Endodermal cell (in vitro differentiated cells): ENCODE measurements at regions not wholly inside any gene's neighbourhood (a gene's known extent, or its start where the extent isn't known, plus 50 kb on each side); places are given as distances from the start of the nearest gene placed in this dataset.
"Not testable (repeated sequence)": the region's sequence is repeated elsewhere in the genome, so short reads cannot be mapped to it uniquely, and the experiment has no call there.

Experiments used
- DNase-seq: peaks from one replicate; pipeline ENCODE4 v3.0.0-alpha.2; 2017
- H3K27ac ChIP-seq: 2 replicates; pipeline ENCODE4 v1.5.1; 2013; ENCODE audit warnings: mild to moderate bottlenecking, low read depth, low read length, moderate library complexity
- H3K27me3 ChIP-seq: 2 replicates; pipeline ENCODE4 v1.6.1; 2013; ENCODE audit warnings: mild to moderate bottlenecking, low read length, moderate library complexity; ENCODE audit not compliant: insufficient read depth, control insufficient read depth, poor library complexity, severe bottlenecking
- H3K36me3 ChIP-seq: 2 replicates; pipeline ENCODE4 v1.7.0; 2013; ENCODE audit warnings: mild to moderate bottlenecking, low read length, moderate library complexity; ENCODE audit not compliant: control insufficient read depth, insufficient read depth
- H3K4me1 ChIP-seq: one replicate; pipeline ENCODE4 v1.7.0; 2013; ENCODE audit warnings: low read length; ENCODE audit not compliant: control insufficient read depth, insufficient read depth
- H3K4me3 ChIP-seq: 2 replicates; pipeline ENCODE4 v1.5.1; 2013; ENCODE audit warnings: mild to moderate bottlenecking, low read length, moderate library complexity
- H3K9ac ChIP-seq: 2 replicates; pipeline ENCODE4 v1.6.1; 2013; ENCODE audit warnings: mild to moderate bottlenecking, low read length, moderate library complexity; ENCODE audit not compliant: poor library complexity, severe bottlenecking; ENCODE audit errors: extremely low read depth
- H3K9me3 ChIP-seq: 2 replicates; pipeline ENCODE4 v1.6.1; 2013; ENCODE audit warnings: mild to moderate bottlenecking, low read length, moderate library complexity; ENCODE audit not compliant: control insufficient read depth
- H3K27ac Mint-ChIP-seq: 2 replicates; pipeline ENCODE4 v1.8.0; 2020; ENCODE audit warnings: mixed read lengths
- H3K27me3 Mint-ChIP-seq: 2 replicates; pipeline ENCODE4 v1.8.0; 2021; ENCODE audit warnings: mild to moderate bottlenecking, mixed read lengths; ENCODE audit not compliant: insufficient read depth
- H3K36me3 Mint-ChIP-seq: 2 replicates; pipeline ENCODE4 v1.8.0; 2020; ENCODE audit warnings: low read depth, mixed read lengths
- H3K4me1 Mint-ChIP-seq: 2 replicates; pipeline ENCODE4 v1.8.0; 2020; ENCODE audit warnings: mixed read lengths
- H3K4me3 Mint-ChIP-seq: 2 replicates; pipeline ENCODE4 v1.8.0; 2020; ENCODE audit warnings: mild to moderate bottlenecking, moderate library complexity, mixed read lengths
- H3K9me3 Mint-ChIP-seq: 2 replicates; pipeline ENCODE4 v1.8.0; 2020; ENCODE audit warnings: mild to moderate bottlenecking, mixed read lengths
- WGBS, 2 experiments: methylation state at CpG; one replicate each; pipeline versions ENCODE4 v1.1.5 to v1.1.7; 2013; ENCODE audit warnings: missing lambda C conversion rate in 2 of 2, mixed read lengths in 1 of 2; ENCODE audit not compliant: insufficient coverage in 1 of 2, insufficient read length in 1 of 2; 5-methylcytosine and 5-hydroxymethylcytosine counted together
- TF ChIP-seq, protein P1 (sequence below): fragments of 200-600 bp; sonication (generic); conservative IDR thresholded peaks from 2 replicates; pipeline ENCODE4 v1.5.0; 2021; ENCODE audit warnings: antibody characterized with exemption, mild to moderate bottlenecking

DNA sequence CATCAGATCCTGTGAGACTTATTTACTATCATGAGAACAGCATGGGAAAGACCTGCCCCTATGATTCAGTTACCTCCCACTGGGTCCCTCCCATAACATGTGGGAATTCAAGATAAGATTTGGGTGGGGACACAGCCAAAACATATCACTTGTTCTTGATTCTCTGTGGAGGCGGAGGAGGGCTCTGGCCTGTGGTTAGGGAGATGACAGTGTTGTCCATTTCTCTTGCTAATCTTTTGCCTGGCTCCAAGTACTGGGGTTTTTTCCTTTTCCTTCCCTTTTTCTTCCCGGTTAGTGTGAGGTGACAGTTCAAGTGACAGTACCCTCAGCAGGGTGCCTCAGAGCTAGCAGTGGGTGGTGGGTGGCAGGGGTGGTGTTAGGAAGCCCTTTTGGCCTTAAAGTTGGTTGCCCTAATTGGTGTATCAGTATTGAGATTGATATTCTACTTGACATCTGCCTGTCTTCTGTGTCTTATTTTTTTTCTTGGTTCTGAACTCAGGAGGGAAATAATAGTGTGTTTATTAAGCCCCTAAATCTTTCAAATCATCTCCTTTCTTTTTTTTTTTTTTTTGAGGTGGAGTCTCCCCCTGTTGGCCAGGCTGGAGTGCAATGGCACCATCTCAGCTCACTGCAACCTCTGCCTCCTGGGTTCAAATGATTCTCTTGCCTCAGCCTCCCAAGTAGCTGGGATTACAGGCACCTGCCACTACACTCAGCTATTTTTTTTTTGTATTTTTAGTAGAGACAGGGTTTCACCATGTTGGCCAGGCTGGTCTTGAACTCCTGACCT lies 192.0 kb downstream of the ASB1 start:
- not testable (repeated sequence) for H3K27me3 ChIP-seq, H3K36me3 ChIP-seq, DNase-seq, H3K4me1 Mint-ChIP-seq, H3K9ac ChIP-seq, H3K27ac Mint-ChIP-seq, H3K36me3 Mint-ChIP-seq, H3K4me3 ChIP-seq, H3K27me3 Mint-ChIP-seq, H3K4me1 ChIP-seq, H3K9me3 Mint-ChIP-seq, H3K27ac ChIP-seq, H3K4me3 Mint-ChIP-seq, H3K9me3 ChIP-seq
- TF ChIP-seq, protein P1, sequence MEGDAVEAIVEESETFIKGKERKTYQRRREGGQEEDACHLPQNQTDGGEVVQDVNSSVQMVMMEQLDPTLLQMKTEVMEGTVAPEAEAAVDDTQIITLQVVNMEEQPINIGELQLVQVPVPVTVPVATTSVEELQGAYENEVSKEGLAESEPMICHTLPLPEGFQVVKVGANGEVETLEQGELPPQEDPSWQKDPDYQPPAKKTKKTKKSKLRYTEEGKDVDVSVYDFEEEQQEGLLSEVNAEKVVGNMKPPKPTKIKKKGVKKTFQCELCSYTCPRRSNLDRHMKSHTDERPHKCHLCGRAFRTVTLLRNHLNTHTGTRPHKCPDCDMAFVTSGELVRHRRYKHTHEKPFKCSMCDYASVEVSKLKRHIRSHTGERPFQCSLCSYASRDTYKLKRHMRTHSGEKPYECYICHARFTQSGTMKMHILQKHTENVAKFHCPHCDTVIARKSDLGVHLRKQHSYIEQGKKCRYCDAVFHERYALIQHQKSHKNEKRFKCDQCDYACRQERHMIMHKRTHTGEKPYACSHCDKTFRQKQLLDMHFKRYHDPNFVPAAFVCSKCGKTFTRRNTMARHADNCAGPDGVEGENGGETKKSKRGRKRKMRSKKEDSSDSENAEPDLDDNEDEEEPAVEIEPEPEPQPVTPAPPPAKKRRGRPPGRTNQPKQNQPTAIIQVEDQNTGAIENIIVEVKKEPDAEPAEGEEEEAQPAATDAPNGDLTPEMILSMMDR, result peak; percentile 65
- WGBS, 2 experiments, result 76% methylated on average over 2 of the region's 2 CpGs; no CpG with 5 or more reads in 1 of the 2 experiments

DNA sequence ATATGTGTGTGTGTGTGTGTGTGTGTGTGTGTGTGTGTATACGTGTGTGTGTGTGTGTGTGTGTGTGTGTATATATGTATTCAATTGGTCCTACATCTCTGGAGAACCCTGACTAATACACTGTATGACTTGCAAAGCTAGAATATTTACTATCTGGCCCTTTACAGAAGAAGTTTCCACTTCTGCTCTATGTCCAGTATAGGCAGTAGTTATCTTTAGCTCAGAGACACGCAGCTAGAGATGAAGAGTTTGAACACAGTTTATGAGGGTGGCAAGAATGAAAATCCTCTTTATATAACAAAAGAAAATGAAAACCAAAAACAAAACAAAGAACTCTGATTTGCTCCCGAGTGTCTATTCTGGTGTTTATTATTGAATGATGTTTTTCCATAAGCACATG lies 201.2 kb downstream of the ASB1 start:
- no peak for DNase-seq
- Mint-ChIP-seq H3K36me3 (no peaks in the 10 kb centered on the region), H3K27me3 (no peaks in the 10 kb centered on the region), H3K4me1 (no peaks in the 10 kb centered on the region), H3K27ac (no peak overlapping the region), H3K9me3 (peaks cover 2% of the 10 kb centered on the region), H3K4me3 (no peak overlapping the region)
- Histone ChIP-seq H3K27ac (no peak overlapping the region), H3K36me3 (no peaks in the 10 kb centered on the region), H3K4me3 (no peak overlapping the region), H3K9me3 (no peaks in the 10 kb centered on the region), H3K4me1 (no peaks in the 10 kb centered on the region), H3K9ac (no peak overlapping the region), H3K27me3 (no peaks in the 10 kb centered on the region)
- TF ChIP-seq, protein P1, result no peak
- 83 to 100% methylated on average over 1 to 2 of the region's 3 CpGs for WGBS, 2 experiments

DNA sequence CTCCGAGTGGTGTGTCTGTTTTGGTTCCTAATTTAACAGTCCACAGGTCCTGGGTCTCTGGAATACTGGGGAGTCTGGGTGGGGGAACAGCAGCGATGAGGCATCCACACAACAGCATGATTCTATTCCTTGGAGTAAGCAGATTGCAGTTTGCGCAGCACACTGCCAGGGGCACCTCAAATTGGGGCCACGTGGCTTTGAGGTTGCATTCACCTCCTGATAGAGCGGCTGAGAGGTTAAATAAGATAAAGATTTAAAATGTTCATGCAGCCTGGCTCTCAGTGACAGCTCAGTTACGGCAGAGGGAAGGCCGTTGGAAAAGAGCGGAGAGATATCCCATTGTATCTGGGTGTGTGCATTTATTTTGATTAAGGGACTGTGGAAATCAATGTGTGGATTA lies 202.3 kb downstream of the ASB1 start:
- no peak overlapping the region for H3K27ac Mint-ChIP-seq

More for the DNA sequence above, 202.3 kb downstream of the ASB1 start:
- Histone ChIP-seq H3K9ac (no peak overlapping the region), H3K27me3 (no peaks in the 10 kb centered on the region), H3K9me3 (no peaks in the 10 kb centered on the region), H3K27ac (no peak overlapping the region), H3K4me3 (no peak overlapping the region), H3K4me1 (no peaks in the 10 kb centered on the region), H3K36me3 (no peaks in the 10 kb centered on the region)
- Mint-ChIP-seq H3K27me3 (no peaks in the 10 kb centered on the region), H3K4me1 (no peaks in the 10 kb centered on the region), H3K36me3 (no peaks in the 10 kb centered on the region), H3K9me3 (peaks cover 2% of the 10 kb centered on the region), H3K4me3 (no peak overlapping the region)
- WGBS, 2 experiments, result 90 to 91% methylated on average over 6 to 8 of the region's 8 CpGs
- DNase-seq, result no peak
- TF ChIP-seq, protein P1, result no peak
